ENCODE measurements at regions not wholly inside any gene's neighbourhood (a gene's known extent, or its start where the extent isn't known, plus 50 kb on each side); places are given as distances from the start of the nearest gene placed in this dataset.

GRCh38 chr7:9181356-9181755, 747.9 kb downstream of the NXPH1 start:
- H3K9ac ChIP-seq (ENCODE audit: low read length): no peak overlapping the region
- ChIA-PET POLR2A (no interaction called here), CTCF (no interaction called here), RAD21 (ENCODE audit: low non-redundant PET in 1 of 2, low total read pairs in 2 of 2, uncharacterized antibody in 2 of 2, unreplicated experiment in 2 of 2) (no interaction called here)
- DNase-seq (ENCODE audit: low read depth, low spot score) (no peak), ATAC-seq (no peak)
- TF ChIP-seq, protein P1, sequence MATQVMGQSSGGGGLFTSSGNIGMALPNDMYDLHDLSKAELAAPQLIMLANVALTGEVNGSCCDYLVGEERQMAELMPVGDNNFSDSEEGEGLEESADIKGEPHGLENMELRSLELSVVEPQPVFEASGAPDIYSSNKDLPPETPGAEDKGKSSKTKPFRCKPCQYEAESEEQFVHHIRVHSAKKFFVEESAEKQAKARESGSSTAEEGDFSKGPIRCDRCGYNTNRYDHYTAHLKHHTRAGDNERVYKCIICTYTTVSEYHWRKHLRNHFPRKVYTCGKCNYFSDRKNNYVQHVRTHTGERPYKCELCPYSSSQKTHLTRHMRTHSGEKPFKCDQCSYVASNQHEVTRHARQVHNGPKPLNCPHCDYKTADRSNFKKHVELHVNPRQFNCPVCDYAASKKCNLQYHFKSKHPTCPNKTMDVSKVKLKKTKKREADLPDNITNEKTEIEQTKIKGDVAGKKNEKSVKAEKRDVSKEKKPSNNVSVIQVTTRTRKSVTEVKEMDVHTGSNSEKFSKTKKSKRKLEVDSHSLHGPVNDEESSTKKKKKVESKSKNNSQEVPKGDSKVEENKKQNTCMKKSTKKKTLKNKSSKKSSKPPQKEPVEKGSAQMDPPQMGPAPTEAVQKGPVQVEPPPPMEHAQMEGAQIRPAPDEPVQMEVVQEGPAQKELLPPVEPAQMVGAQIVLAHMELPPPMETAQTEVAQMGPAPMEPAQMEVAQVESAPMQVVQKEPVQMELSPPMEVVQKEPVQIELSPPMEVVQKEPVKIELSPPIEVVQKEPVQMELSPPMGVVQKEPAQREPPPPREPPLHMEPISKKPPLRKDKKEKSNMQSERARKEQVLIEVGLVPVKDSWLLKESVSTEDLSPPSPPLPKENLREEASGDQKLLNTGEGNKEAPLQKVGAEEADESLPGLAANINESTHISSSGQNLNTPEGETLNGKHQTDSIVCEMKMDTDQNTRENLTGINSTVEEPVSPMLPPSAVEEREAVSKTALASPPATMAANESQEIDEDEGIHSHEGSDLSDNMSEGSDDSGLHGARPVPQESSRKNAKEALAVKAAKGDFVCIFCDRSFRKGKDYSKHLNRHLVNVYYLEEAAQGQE (IDR thresholded peaks at IDR 0.05; ENCODE audit: low read depth): no peak
- no peak for TF ChIP-seq TCF7L2 (IDR thresholded peaks at IDR 0.05; ENCODE audit: borderline replicate concordance, extremely low read depth, insufficient read depth, insufficient read length)
- no peak for TF ChIP-seq SRF (IDR thresholded peaks at IDR 0.05; ENCODE audit: low read depth)
- no peak for TF ChIP-seq JUND (IDR thresholded peaks at IDR 0.05)
- TF ChIP-seq POLR2AphosphoS5 (IDR thresholded peaks at IDR 0.05; ENCODE audit: low read depth, low read length): no peak
- TF ChIP-seq EZH2 (IDR thresholded peaks at IDR 0.05): no peak
- no peak for TF ChIP-seq EZH2phosphoT487 (IDR thresholded peaks at IDR 0.05; ENCODE audit: borderline replicate concordance)
- TF ChIP-seq ELF1 (IDR thresholded peaks at IDR 0.05; ENCODE audit: borderline replicate concordance, low read depth): no peak
- TF ChIP-seq, protein P2, sequence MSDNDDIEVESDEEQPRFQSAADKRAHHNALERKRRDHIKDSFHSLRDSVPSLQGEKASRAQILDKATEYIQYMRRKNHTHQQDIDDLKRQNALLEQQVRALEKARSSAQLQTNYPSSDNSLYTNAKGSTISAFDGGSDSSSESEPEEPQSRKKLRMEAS (IDR thresholded peaks at IDR 0.05): no peak
- H3K4me3 ChIP-seq (replicated peaks in 1 of 2; ENCODE audit: low read depth in 1 of 2, low read length in 2 of 2): no peak overlapping the region
- H3K79me2 ChIP-seq (ENCODE audit: insufficient read depth, low read length): no peaks in the 10 kb centered on the region
- no peak overlapping the region for H2AFZ ChIP-seq (ENCODE audit: low read depth, low read length, poor library complexity, severe bottlenecking)
- peaks cover 5 to 7% of the 10 kb centered on the region in 2 experiments; a peak in 2 of 4 replicates for H3K9me3 ChIP-seq (ENCODE audit: control insufficient read depth in 1 of 2, insufficient read depth in 1 of 2, low read depth in 1 of 2, low read length in 2 of 2)
- H3K9me2 ChIP-seq (ENCODE audit: insufficient read depth): no peaks in the 10 kb centered on the region
- no peak overlapping the region for H3K27ac ChIP-seq (ENCODE audit: low read depth, low read length)
- no peaks in the 10 kb centered on the region for H3K36me3 ChIP-seq (ENCODE audit: control insufficient read depth in 1 of 2, insufficient read depth in 2 of 2, low read length in 2 of 2)
- H3K27me3 ChIP-seq (ENCODE audit: insufficient read depth, low read length): no peaks in the 10 kb centered on the region
- no peak overlapping the region for H3K4me2 ChIP-seq (ENCODE audit: low read length)
- H4K20me1 ChIP-seq (ENCODE audit: insufficient read depth): no peaks in the 10 kb centered on the region
- intact Hi-C loops (cut with micrococcal nuclease): no loop called here
- BruUV-seq (replicated peaks): no TSS peak
- H3K4me1 ChIP-seq (ENCODE audit: control insufficient read depth in 1 of 2, insufficient read depth in 2 of 2, low read length in 2 of 2): no peaks in the 10 kb centered on the region
